Inflammatory macrophage treated with lipopolysaccharide for 1 hour (primary cell): ENCODE measurements at regions not wholly inside any gene's neighbourhood (a gene's known extent, or its start where the extent isn't known, plus 50 kb on each side); places are given as distances from the start of the nearest gene placed in this dataset.
"Not testable (repeated sequence)": the region's sequence is repeated elsewhere in the genome, so short reads cannot be mapped to it uniquely, and the experiment has no call there.

Source experiments
- DNase-seq, 2 donors: peaks; one replicate each; pipeline ENCODE4 v3.0.0-alpha.2; 2020 to 2022

GRCh38 chrX:39779952-39780783 lies 317.6 kb downstream of the BCOR start:
- peak in 1 of 2 donors; percentile 12 for DNase-seq

DNA sequence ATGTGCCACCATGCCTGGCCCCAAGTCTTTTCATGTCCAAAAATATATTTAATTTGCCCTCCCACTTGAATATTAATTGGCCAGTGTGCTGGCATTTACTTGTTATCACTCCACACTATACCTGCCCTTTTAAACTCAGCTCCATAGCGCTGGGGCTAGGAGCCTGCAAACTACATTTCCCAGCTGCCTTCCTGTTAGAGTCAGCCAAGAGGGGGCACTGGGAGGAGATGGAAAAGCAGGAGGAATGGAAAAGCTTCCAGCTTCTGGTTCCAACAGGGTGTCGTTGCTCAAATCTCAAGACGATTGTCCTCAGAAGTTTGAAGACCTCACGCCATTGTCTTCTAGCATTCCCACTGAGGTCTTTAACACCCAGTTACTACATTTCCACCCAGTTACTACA lies 315.5 kb downstream of the BCOR start:
- no peak for DNase-seq

DNA sequence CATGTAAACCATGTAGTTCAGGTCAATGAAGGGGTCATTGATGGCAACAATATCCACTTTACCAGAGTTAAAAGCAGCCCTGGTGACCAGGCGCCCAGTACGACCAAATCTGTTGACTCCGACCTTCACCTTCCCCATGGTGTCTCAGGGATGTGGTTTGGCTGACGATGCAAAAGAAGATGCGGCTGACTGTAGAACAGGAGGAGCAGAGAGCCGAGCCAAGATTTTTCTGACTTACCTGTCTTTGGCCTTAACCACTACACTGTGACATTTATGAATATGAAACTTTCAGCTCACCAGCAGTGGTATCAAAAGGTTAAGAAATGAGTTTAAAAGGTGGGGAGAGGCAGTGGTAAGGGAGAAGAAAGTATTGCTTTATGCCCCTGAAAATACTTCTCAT lies 309.8 kb downstream of the BCOR start:
- DNase-seq = no peak

DNA sequence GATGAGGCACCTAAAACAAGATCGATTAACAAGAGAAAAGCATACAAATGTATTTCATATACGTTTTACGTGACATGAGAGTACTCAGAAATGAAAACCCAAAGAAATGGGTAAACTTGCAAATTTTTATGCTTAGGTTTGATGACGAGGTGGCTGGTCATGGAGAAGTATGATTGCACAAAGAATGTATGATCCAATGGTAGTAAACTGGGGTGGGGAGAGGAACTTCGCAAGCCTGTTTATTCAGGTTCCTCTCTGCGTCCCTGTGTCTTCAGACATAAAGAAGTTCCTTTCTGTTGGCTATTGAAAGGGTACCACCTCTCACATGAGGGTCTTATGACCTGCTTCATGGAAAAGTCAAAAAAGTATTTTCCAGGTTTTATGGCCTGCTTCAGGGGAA lies 309.2 kb downstream of the BCOR start:
- peak in 1 of 2 donors; percentile 30 for DNase-seq

- DNase-seq = no peak
These were observed 306.1 kb downstream of the BCOR start for GRCh38 chrX:39791691-39792090.

GRCh38 chrX:39795605-39796004 lies 302.2 kb downstream of the BCOR start:
- DNase-seq = no peak

DNA sequence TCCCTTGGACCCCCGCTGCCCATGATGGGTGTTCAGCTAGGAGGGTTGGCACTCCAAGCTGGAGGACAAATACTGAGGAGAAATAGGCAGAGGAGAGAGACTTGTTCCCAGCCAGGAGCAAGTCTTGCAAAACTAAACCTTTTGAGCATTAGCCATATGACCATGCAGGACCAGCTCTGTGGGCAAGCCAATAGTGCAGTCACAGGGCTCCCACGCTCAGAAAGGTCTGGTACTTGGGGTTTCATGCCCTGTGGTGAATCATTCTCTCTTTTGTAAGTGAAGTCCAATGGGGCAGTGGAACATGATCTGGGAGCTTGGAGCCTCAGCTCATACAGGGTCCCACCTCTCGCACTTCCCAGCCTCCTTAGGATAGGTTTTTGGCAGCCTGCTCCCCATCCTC lies 300.9 kb downstream of the BCOR start:
- no peak for DNase-seq

DNA sequence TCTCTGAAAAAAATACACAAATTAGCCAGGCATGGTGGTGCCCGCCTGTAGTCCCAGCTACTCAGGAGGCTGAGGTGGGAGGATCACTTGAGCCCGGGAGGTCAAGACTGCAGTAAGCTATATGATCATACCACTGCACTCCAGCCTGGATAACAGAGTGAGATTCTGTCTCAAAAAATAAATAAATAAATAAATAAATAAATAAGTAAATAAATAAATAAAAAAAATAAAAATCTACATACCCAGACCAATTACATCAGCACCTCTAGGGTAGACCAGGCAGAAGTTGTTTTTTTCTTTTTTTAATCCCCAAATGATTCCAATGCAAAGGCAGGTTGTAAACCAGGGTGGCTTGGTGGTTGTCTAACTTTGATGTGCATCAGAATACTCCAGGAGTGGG lies 299.3 kb downstream of the BCOR start:
- not testable (repeated sequence) for DNase-seq

DNA sequence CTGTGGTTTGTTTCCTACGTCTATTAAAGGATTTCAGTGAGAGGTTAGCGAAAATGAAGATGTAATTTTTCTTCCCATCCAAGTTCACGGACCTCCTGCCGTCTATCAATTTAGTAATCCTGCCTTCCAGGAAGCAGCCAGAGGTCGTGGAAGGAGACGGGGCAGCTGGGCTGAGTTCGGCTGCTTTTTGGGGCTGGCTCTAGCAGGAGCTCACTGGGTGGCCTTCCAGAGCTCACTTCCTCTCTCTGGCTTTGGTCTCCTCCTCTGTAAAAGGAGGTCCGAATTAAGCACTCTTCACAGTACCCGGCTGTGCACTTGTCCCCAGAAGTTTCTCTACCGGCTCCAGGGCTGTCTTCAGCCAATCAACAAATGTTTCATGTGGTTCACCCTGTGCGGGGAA lies 295.4 kb downstream of the BCOR start:
- DNase-seq = no peak

GRCh38 chrX:39802908-39803307 lies 294.9 kb downstream of the BCOR start:
- DNase-seq = no peak

DNA sequence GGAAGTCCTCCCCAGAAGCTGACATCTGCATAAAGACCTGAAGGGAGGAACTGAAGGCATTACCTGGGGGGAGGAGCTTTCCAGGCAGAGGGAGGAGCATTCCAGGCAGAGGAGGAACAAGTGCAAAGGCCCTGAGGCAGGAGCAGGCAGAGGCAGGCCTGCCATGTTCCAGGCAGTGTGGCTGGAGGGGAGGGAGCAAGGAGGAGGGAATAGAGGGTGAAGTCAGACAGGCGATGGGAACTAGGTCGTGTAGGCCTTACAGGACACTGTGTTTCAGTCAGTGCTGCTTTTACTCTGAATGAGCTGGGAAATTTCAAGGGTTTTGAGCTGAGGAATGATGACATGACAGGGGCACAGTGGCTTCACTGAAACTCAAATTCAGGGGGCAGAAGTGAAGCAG lies 292.7 kb downstream of the BCOR start:
- no peak for DNase-seq

DNA sequence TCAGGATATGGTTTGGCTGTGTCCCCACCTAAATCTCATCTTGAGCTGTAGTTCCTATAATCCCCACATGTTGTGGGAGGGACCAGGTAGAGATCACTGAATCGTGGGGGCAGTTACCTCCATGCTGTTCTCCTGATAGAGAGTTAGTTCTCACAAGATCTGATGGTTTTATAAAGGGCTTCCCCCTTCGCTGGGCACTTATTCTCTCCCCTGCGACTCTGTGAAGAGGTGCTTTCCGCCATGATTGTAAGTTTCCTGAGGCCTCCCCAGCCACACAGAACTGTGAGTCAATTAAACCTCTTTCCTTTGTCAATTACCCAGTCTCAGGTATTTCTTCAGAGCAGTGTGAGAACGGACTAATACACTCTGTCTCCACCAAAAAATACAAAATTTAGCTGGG lies 291.9 kb downstream of the BCOR start:
- no peak for DNase-seq

DNA sequence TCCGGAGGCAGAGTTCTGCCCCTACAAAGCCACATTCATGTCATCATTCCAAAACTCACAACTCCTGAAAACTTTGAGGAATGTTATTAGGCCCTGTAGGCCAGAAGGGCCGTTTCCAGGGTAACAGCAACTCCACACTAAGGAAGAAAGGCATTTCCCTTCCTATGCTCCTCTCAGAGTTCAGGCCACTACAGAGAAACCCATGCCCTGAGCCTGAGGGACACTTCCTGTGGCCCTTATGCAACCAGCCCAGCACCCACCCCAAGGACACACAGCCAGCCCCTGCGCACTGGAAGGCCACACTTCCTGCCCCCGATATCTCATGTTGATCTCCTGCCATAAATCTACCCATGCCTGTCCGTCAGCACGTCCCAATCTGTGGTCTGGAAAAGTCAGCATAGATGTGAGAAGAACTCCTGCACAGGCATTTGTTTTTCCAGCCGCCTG lies 289.3 kb downstream of the BCOR start:
- DNase-seq = no peak

- peak in 1 of 2 donors; percentile 34 for DNase-seq
These were observed 288.4 kb downstream of the BCOR start for GRCh38 chrX:39809331-39809730.

DNA sequence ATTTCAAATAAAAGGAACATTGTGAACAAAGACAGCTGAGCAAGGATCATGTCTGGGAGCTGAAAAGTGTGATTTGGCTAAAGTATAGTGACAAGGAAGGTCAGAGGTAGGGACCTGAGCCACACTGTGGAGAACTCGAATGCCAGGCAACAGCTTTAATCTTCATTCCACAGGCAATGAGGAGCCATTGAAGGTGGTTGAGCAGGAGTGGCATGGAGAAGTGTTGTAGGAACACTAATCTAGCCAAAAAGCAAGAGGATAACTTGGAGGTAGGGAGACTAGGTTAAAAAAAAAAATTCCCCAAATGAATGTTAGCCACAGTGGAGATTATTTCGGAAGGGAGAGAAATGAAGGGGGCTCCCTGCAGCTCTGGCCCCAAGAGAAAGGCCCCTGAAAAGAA lies 286.9 kb downstream of the BCOR start:
- no peak for DNase-seq

DNA sequence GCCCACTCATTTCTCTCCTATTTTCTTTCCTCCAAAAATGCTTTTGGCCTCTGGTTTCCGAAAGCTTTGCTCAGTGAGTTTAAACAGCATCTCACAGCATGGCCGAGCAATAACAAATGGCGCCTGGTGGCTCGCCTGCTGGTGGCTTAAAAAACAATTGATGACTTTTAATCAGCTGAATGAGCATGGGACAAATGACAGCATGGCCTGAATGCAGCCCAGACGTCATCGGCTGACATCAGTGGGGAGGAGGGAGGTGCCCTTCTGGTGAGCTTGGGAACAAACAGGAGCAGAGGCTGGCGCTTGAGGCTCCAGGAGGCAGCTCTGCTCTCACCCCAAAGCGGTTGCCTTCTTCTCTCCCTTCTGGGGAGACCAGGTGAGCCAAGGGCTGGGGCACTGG lies 286.4 kb downstream of the BCOR start:
- DNase-seq = no peak

DNA sequence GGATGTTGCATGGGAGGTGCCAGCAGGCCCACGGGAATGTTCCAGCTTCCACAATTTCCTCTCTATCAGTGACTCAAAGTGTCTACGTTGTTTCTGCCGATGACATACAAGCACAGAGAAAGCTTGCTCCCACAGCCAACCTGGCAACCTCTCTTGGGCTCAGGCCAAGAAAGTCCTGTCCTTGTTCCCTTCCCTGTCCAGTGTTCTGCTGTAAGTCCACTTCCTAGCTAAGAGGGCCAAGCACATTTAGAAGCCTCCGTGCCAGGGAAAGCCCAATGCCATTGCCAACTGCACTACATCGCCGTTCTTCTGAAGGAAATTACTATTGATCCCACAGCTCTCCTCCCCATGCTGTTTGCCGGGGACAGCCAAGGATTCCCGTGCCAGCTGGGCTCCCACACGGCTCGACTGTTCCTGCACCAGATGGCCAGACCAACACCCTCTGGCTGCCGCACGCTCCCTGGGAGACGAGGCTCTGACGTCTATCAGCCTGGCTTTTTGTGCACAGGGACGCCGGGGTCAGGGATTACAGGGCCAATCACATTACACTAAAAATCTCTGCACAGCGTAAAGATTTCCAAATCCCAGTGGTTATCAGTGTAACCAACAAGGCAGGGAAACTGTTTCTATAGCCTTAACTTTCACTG lies 284.0 kb downstream of the BCOR start:
- no peak for DNase-seq

GRCh38 chrX:39814391-39814790 lies 283.4 kb downstream of the BCOR start:
- peak in 1 of 2 donors; percentile 20 for DNase-seq

- DNase-seq = peak; percentile 38 to 86
These were observed 282.1 kb downstream of the BCOR start for GRCh38 chrX:39815631-39816030.

- DNase-seq = peak in 1 of 2 donors; percentile 31
These were observed 280.7 kb downstream of the BCOR start for GRCh38 chrX:39816871-39817731.

- no peak for DNase-seq
These were observed 279.8 kb downstream of the BCOR start for GRCh38 chrX:39817754-39818470.

GRCh38 chrX:39818750-39819149 lies 279.0 kb downstream of the BCOR start:
- no peak for DNase-seq
